Activated T-cell treated with anti-CD3 and anti-CD28 coated beads, Interleukin-2, amount 50 U/mL, for 24 hours (primary cell): ENCODE measurements at regions not wholly inside any gene's neighbourhood (a gene's known extent, or its start where the extent isn't known, plus 50 kb on each side); places are given as distances from the start of the nearest gene placed in this dataset.

Source experiments
- DNase-seq: peaks from one replicate; pipeline ENCODE4 v3.0.0-alpha.2; 2020
- H3K27ac Mint-ChIP-seq: 2 replicates; pipeline ENCODE4 v1.8.0; 2020; ENCODE audit warnings: mild to moderate bottlenecking, mixed read lengths
- H3K27me3 Mint-ChIP-seq: 2 replicates; pipeline ENCODE4 v1.8.0; 2020; ENCODE audit warnings: mixed read lengths
- H3K36me3 Mint-ChIP-seq: 2 replicates; pipeline ENCODE4 v1.8.0; 2020; ENCODE audit warnings: low read depth, mixed read lengths
- H3K4me1 Mint-ChIP-seq: 2 replicates; pipeline ENCODE4 v1.8.0; 2020; ENCODE audit warnings: low read depth, mixed read lengths
- H3K4me3 Mint-ChIP-seq: 2 replicates; pipeline ENCODE4 v1.8.0; 2020; ENCODE audit warnings: mild to moderate bottlenecking, moderate library complexity, mixed read lengths
- H3K9me3 Mint-ChIP-seq: 2 replicates; pipeline ENCODE4 v1.8.0; 2020; ENCODE audit warnings: mixed read lengths

DNA sequence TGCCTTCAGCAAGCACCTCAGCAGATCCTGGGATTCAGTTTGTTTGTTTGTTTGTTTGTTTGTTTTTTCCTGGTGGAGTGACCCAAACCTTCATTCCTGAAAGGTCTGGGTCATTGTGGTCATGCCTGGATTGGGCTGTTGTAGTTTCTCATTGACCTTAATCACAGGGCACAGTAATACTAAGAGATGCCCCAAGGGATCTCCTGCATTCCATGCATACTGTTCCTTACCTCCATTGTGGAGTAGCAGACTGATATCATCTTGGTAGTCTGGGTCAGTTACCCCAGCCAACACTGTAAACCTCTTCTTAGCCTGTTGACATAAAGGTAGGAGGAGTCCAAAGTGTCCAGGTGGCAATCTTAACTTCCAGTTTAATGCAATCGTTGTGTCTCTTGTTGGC is 1466.7 kb upstream of the CDH9 start:
- Mint-ChIP-seq H3K27ac (no peak overlapping the region), H3K4me3 (no peak overlapping the region), H3K4me1 (no peaks in the 10 kb centered on the region), H3K36me3 (no peaks in the 10 kb centered on the region), H3K9me3 (peaks cover 9% of the 10 kb centered on the region), H3K27me3 (no peaks in the 10 kb centered on the region)
- no peak for DNase-seq

DNA sequence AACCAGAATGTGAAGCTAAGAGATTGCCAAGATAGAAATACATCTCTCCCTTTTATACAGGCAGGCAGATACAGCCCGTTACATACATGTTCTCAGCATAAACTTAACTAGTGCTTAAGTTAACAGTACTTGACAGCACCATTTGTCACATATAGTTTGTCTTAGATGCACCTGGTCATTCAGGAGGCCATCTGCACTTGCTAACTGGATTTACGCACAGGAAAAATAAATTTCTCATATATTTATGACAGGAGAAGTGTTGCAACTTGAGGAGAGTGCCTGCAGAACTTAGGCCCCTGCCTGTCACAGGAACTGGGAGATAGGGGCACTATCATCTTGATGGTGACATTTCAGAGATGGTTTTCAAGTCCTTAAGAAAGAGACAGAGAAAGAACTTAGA is 1462.1 kb upstream of the CDH9 start:
- Mint-ChIP-seq H3K4me1 (no peaks in the 10 kb centered on the region), H3K9me3 (peaks cover 18% of the 10 kb centered on the region), H3K4me3 (no peak overlapping the region), H3K27me3 (no peaks in the 10 kb centered on the region), H3K27ac (no peak overlapping the region), H3K36me3 (no peaks in the 10 kb centered on the region)
- no peak for DNase-seq

DNA sequence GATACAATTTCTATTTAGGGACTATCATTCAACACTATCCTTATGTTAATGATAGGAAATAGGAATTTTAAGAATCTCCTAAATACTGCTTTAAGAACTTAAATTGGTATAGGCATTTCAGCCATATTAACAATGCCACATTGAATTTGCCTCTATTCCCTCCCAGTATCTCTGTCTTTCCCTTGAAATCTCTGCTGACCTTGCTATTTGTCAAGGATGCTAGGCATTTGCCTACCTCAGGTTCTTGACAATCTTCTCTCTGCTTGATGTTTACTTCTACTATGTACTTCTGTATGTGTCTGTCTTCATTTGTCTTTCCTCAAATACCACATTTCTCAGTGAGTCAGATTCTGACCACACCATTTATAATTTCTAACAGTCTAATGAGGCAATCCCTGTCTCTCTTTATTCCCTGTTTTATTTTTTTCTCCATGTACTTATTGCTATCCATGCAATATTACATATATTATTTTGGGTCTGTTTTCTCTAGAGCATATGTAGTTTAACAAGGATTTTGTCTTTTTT is 1461.4 kb upstream of the CDH9 start:
- H3K4me3 Mint-ChIP-seq: no peak overlapping the region
- H3K27ac Mint-ChIP-seq: no peak overlapping the region
- no peaks in the 10 kb centered on the region for H3K27me3 Mint-ChIP-seq

DNA sequence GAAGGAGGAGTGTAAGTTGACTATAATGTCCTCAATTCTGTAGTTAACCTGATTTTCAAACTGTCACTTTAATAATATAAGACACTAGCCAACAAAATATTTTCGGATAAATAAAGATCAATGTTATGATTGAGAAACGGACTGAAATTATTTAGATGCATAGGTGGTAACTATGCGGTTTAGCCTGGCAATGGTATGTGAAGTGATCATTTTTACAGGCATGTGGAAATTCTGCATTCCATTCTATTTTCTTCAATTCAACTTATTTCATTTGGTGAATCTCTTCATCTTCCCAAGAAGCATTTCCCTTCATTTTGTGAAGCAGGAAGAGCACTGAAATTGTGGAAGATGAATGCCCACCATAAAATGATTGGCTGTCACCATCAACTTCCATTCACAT is 1457.5 kb upstream of the CDH9 start:
- H3K36me3 Mint-ChIP-seq: no peaks in the 10 kb centered on the region

More for the DNA sequence above, 1461.4 kb upstream of the CDH9 start:
- peaks cover 12% of the 10 kb centered on the region for H3K9me3 Mint-ChIP-seq
- DNase-seq: no peak
- H3K4me1 Mint-ChIP-seq: no peaks in the 10 kb centered on the region
- H3K36me3 Mint-ChIP-seq: no peaks in the 10 kb centered on the region

DNA sequence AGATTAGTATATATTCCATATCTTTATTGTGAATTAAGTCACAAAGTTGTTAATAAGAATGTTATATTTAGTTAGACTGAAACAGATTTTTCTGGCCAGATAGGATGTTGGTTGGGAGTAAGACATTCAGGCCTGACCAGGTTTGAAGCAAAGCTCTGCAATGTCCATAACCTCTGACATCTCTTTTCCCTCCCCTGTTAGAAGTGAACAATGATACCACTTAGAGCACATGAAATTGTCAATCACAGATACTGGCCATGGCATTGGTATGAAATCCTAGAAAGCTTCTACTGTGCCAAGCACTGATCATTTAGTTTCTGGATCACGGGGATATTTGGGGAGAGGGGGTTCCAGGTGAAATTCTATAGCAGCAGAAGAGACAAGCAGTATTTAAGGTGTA is 1455.1 kb upstream of the CDH9 start:
- no peaks in the 10 kb centered on the region for H3K4me1 Mint-ChIP-seq
- no peak for DNase-seq
- no peaks in the 10 kb centered on the region for H3K27me3 Mint-ChIP-seq

More for the DNA sequence above, 1457.5 kb upstream of the CDH9 start:
- H3K4me1 Mint-ChIP-seq: no peaks in the 10 kb centered on the region
- no peaks in the 10 kb centered on the region for H3K27me3 Mint-ChIP-seq
- peaks cover 20% of the 10 kb centered on the region for H3K9me3 Mint-ChIP-seq
- no peak overlapping the region for H3K4me3 Mint-ChIP-seq
- no peak overlapping the region for H3K27ac Mint-ChIP-seq
- DNase-seq: no peak

DNA sequence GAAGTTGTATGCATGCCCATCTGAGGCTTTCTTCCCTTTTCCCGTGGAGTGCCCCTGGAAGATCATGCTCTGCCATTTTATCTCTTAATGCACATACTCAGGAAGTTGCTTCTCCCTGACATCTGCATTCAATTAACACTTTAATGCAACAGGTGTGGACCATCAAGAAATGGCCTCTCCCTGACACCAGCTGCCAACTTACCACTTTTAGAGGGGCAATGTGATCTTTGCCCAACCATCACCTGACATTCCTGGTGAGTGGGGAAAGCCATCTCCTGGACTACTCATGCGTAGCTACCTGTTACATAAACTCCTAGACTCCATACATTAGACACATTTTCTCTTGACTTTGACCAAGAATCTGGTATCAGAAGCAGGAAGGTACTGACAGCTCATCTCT is 1450.4 kb upstream of the CDH9 start:
- H3K27me3 Mint-ChIP-seq: no peaks in the 10 kb centered on the region
- no peaks in the 10 kb centered on the region for H3K4me1 Mint-ChIP-seq
- H3K4me3 Mint-ChIP-seq: no peak overlapping the region
- DNase-seq: no peak
- no peak overlapping the region for H3K27ac Mint-ChIP-seq
- H3K36me3 Mint-ChIP-seq: no peaks in the 10 kb centered on the region
- peaks cover 26% of the 10 kb centered on the region for H3K9me3 Mint-ChIP-seq

More for the DNA sequence above, 1455.1 kb upstream of the CDH9 start:
- Mint-ChIP-seq H3K9me3 (peaks cover 29% of the 10 kb centered on the region), H3K36me3 (no peaks in the 10 kb centered on the region), H3K4me3 (no peak overlapping the region), H3K27ac (no peak overlapping the region)

DNA sequence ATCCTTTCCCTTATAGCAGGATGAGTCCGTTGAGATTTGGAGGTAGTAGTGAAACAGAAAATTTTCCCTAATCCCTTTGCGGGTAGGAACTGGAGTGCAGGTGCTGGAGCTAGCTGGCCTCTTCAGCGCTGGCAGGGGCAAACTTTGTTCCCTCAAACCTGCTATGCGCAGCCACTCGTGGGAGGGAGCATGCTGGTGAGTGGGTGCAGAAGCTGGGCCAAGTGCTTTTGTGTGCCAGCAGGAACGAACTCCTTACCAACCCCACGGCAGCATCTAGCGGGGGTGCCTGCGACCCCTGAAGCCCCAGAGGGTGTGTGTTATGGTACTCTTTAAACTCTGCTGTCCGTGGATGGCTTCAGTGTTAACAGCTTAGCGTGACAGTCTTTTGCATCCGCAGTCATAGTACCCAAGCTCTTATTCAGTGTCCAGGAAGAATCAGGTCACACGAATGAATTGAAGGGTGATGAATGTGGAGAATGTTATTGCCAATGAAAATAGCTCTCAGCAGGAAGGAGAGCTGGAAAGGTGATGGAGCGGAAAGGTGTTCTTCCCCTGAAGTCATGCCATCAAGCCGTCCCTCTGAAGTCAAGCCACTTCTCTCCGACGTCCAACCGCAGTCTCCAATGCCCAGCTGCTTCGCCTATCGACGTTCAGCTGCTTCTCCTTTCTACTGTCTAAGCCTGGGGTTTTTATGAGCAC is 1445.1 kb upstream of the CDH9 start:
- no peaks in the 10 kb centered on the region for H3K27me3 Mint-ChIP-seq
- no peak overlapping the region for H3K4me3 Mint-ChIP-seq
- peaks cover 5% of the 10 kb centered on the region for H3K9me3 Mint-ChIP-seq
- no peaks in the 10 kb centered on the region for H3K36me3 Mint-ChIP-seq
- DNase-seq: no peak
- H3K27ac Mint-ChIP-seq: no peak overlapping the region
- H3K4me1 Mint-ChIP-seq: no peaks in the 10 kb centered on the region

DNA sequence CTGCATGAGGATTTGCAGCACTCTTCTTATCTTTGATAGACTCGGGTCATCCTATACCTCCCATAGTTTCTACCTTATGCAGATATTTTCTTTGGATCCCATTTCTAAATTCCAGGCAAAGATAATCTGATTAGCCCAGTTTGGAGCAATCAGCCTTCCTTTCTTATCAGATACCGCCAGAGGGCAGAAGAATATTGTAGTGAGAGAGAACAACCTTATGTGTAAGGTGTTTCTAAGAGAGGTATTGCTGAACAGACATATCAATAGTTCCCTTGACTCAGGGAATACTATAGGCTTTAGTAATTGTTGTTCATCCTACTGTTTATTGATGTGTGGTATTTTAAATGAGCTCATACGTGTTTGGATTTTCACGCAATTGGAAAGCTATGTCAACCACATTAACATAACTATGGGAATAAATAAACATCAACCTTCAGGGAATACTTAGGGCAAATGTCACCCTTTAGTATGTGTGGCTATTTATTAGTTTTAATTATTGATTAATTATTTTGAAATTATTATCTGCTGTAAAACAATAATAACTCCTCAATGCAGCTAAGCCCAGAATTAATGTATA is 1435.2 kb upstream of the CDH9 start:
- Mint-ChIP-seq H3K4me1 (no peaks in the 10 kb centered on the region), H3K9me3 (peaks cover 12% of the 10 kb centered on the region), H3K4me3 (no peak overlapping the region), H3K36me3 (no peaks in the 10 kb centered on the region), H3K27me3 (no peaks in the 10 kb centered on the region), H3K27ac (no peak overlapping the region)
- no peak for DNase-seq

DNA sequence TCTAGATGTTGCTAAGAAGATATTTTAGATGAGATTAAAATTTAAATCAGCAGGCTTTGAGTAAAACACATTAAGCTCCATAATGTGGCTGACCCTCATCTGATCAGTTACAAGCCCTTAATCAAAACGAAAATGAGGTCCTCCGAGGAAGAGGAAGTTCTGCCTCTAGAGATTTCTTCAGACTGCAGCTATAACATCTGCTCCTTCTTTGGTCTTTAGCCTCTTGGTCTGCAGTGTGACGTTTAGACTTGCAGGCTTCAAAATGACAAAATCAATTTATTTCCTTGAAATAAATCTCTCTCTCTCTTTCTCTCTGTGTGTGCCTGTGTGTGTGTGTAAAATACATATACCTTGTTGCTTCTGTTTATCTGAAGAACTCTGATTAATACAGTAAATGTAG is 1429.8 kb upstream of the CDH9 start:
- no peaks in the 10 kb centered on the region for H3K27me3 Mint-ChIP-seq
- no peak overlapping the region for H3K27ac Mint-ChIP-seq

DNA sequence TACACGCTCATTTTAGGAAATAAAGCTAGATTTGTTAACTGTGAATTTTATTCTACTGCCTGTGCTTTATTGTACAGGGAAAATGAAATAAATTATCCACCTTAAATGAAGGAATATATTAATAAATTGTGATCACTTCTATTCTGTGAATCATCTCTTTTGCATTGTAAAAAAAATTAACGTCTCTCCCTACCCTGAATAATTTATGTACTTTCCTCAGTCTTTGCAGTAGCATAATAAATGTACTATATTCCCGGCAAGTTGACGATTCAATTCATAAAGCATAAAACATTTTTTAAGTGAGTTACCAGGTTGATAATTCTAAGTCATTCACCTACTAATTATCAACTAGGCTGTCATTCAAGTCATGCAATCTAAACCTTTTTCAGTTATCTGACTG is 1425.3 kb upstream of the CDH9 start:
- H3K36me3 Mint-ChIP-seq: no peaks in the 10 kb centered on the region
- no peak overlapping the region for H3K4me3 Mint-ChIP-seq
- no peaks in the 10 kb centered on the region for H3K4me1 Mint-ChIP-seq
- peaks cover 13% of the 10 kb centered on the region for H3K9me3 Mint-ChIP-seq
- H3K27me3 Mint-ChIP-seq: no peaks in the 10 kb centered on the region
- no peak for DNase-seq
- no peak overlapping the region for H3K27ac Mint-ChIP-seq

More for the DNA sequence above, 1429.8 kb upstream of the CDH9 start:
- DNase-seq: no peak
- H3K36me3 Mint-ChIP-seq: no peaks in the 10 kb centered on the region
- H3K4me1 Mint-ChIP-seq: no peaks in the 10 kb centered on the region
- H3K9me3 Mint-ChIP-seq: peaks cover 10% of the 10 kb centered on the region
- no peak overlapping the region for H3K4me3 Mint-ChIP-seq

DNA sequence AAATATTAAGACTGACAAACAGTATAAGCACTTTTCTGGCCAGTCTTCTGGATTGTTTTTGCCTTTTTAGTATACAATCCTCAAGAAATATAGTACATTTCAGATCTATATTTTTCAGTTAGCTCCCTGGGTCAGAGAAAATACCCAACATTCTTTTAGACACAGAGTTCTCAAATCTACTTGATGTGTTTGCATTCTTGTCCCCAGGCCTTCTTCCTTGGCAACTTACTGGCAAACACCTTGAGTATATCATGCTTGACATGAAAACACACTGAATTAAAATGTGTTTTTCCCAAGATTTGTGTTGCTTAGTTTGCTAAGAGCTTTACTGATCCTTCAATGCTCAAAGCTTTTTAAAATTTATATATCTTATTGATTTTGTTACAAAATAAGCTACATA is 1413.1 kb upstream of the CDH9 start:
- DNase-seq: no peak
- no peaks in the 10 kb centered on the region for H3K36me3 Mint-ChIP-seq
- peaks cover 16% of the 10 kb centered on the region for H3K9me3 Mint-ChIP-seq
- no peaks in the 10 kb centered on the region for H3K27me3 Mint-ChIP-seq
- no peaks in the 10 kb centered on the region for H3K4me1 Mint-ChIP-seq
- H3K27ac Mint-ChIP-seq: no peak overlapping the region
- no peak overlapping the region for H3K4me3 Mint-ChIP-seq

DNA sequence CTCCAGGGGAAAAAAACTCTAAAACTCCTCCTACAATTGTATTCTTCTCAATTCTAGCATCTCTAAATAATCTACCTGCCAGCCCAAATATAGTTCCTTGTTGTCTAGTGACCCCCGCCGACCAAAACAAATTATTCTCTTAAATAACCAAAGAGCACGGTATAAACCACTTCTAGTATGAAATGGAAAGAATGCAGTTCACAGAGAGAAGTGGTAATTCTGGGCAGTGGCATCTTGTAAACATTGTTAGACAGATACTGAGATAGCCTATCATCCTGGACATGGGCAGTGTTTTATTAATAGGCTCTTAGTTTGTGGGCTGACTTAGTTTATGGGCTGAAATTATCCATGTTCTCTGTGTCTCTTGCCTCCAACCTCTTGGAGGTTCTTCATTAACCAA is 1412.6 kb upstream of the CDH9 start:
- H3K9me3 Mint-ChIP-seq: peaks cover 16% of the 10 kb centered on the region
- H3K4me3 Mint-ChIP-seq: no peak overlapping the region
- no peaks in the 10 kb centered on the region for H3K27me3 Mint-ChIP-seq
- no peak for DNase-seq
- H3K36me3 Mint-ChIP-seq: no peaks in the 10 kb centered on the region
- H3K27ac Mint-ChIP-seq: no peak overlapping the region
- H3K4me1 Mint-ChIP-seq: no peaks in the 10 kb centered on the region

DNA sequence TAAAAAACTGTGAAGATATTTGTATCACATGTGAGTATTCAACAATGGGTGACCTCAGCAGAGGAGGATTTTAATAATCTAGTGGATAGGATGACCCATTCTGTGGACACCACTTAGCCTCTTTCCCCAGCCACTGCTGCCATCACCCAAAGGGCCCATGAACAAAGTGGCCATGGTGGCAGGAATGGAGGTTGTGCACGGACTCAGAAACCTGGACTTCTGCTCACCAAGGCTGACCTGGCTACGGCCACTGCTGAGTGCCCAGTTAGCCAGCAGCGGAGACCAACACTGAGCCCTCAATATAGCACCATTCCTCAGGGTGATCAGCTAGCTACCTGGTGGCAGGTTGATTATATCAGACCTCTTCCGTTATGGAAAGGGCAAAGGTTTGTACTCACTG is 1410.4 kb upstream of the CDH9 start:
- Mint-ChIP-seq H3K27ac (no peak overlapping the region), H3K36me3 (no peaks in the 10 kb centered on the region), H3K27me3 (no peaks in the 10 kb centered on the region), H3K9me3 (peaks cover 21% of the 10 kb centered on the region), H3K4me3 (no peak overlapping the region), H3K4me1 (no peaks in the 10 kb centered on the region)
- DNase-seq: no peak

DNA sequence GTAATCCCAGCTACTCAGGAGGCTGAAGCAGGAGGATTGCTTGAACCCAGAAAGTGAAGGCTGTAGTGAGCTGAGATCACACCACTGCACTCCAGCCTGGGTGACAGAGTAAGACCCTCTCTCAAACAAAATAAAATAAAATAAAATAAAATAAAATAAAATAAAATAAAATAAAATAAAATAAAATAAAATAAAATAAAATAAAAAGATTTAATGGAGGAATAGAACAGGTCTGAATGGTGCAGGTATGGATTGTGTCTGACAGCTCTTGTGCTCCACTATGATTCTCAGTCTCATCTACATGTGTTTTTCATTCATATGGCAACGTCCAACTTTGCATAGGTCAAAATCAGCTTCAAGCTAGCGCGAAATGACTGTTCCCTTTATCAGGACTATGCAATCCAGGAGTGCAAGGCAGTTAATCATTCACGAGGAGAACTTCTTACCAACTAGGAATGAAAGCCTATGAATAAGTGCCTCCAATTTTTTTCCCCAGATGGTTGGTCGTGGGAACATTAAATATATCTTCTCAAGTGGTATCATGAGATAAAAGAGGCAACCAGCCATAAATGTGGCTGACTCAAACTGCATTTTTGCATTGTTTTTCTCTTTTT is 1392.3 kb upstream of the CDH9 start:
- Mint-ChIP-seq H3K4me3 (no peak overlapping the region), H3K9me3 (peaks cover 21% of the 10 kb centered on the region), H3K4me1 (no peaks in the 10 kb centered on the region), H3K27ac (no peak overlapping the region), H3K36me3 (no peaks in the 10 kb centered on the region), H3K27me3 (no peaks in the 10 kb centered on the region)
- DNase-seq: no peak

DNA sequence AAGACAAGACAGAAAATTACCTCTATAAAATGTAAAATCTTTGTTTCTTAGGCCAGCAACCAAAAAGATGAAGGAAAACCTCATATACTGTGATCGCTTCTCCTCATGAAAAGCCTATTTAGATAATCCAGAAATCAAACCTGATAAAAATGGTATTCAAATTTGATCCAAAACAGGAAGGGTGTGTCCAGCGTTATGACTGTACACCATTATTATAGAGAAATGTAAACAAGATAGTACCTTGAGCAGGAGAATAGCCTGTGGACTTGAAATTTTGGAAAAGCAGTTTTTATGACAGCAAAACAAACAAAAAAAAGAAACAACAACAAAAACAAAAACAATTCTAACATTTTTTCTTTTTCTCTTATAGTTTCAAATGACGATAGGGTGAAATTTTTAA is 1382.8 kb upstream of the CDH9 start:
- H3K27me3 Mint-ChIP-seq: no peaks in the 10 kb centered on the region
- peaks cover 39% of the 10 kb centered on the region for H3K9me3 Mint-ChIP-seq
- H3K36me3 Mint-ChIP-seq: no peaks in the 10 kb centered on the region
- DNase-seq: no peak
- H3K4me1 Mint-ChIP-seq: no peaks in the 10 kb centered on the region
- no peak overlapping the region for H3K27ac Mint-ChIP-seq
- no peak overlapping the region for H3K4me3 Mint-ChIP-seq
